ENCODE measurements at regions not wholly inside any gene's neighbourhood (a gene's known extent, or its start where the extent isn't known, plus 50 kb on each side); places are given as distances from the start of the nearest gene placed in this dataset.

DNA sequence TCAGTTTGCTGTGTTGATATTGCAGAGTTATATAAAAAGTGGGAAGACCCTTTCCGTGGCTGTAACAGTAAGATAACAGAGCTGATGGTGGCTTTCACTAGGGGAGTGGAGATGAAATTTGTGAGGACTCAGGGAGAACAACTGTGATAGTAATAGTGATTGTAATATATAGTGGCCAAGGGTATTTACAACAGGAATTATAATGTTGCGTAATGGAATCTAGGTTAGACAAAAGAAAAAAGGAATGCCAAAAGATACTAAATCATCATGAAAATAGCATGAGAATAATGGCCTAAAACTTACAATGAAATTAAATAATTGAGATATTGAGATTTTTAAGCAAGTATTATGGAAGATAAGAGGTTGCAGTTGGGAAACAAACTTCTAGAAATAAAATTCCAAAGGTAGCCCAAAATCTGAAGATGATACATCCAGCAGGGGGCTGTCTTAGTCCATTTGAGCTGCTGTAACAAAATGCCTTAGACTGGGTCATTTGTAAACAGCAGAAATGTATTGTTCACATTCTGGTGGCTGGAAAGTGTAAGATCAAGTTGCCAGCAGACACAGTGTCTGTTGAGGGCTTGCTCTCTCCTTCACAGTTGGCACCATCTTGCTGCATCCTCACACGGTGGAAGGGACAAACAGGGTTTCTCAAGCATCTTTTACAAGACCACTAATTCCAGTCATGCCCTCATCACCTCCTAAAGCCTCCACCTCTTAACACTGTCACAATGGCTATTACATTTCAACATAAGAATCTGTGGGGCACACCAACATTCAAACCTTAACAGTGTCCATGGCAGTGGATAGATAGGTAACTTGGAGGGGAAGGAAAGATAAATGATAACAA, 711.2 kb downstream of the MRPL39 start:
- TF ChIP-seq, protein P1, sequence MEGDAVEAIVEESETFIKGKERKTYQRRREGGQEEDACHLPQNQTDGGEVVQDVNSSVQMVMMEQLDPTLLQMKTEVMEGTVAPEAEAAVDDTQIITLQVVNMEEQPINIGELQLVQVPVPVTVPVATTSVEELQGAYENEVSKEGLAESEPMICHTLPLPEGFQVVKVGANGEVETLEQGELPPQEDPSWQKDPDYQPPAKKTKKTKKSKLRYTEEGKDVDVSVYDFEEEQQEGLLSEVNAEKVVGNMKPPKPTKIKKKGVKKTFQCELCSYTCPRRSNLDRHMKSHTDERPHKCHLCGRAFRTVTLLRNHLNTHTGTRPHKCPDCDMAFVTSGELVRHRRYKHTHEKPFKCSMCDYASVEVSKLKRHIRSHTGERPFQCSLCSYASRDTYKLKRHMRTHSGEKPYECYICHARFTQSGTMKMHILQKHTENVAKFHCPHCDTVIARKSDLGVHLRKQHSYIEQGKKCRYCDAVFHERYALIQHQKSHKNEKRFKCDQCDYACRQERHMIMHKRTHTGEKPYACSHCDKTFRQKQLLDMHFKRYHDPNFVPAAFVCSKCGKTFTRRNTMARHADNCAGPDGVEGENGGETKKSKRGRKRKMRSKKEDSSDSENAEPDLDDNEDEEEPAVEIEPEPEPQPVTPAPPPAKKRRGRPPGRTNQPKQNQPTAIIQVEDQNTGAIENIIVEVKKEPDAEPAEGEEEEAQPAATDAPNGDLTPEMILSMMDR (IDR thresholded peaks at IDR 0.05; ENCODE audit: borderline replicate concordance, extremely low read depth, low read length, poor library complexity, severe bottlenecking), result peak; percentile 23
- no peak for TF ChIP-seq EZH2 (IDR thresholded peaks at IDR 0.05; ENCODE audit: borderline replicate concordance, low read depth, low read length, severe bottlenecking)

Measured in DND-41 (cell line).